Esophagus muscularis mucosa (tissue), 4 donors: ENCODE measurements at regions not wholly inside any gene's neighbourhood (a gene's known extent, or its start where the extent isn't known, plus 50 kb on each side); places are given as distances from the start of the nearest gene placed in this dataset.

Source experiments
- DNase-seq: peaks from one replicate; pipeline ENCODE4 v3.0.0-alpha.2; 2017; ENCODE audit errors: extremely low spot score
- H3K27ac ChIP-seq, 4 donors: fragments of 200-600 bp; sonication (generic); replicated peaks in 1 of 4; 1 replicate in 3 of 4; 2 replicates in 1 of 4; pipeline ENCODE4 v1.5.1; 2016 to 2019; ENCODE audit warnings: mild to moderate bottlenecking in 1 of 4
- H3K27me3 ChIP-seq, 4 donors: fragments of 200-600 bp; sonication (generic); one replicate each; pipeline versions ENCODE4 v1.5.1 to v1.6.0; 2016 to 2019
- H3K36me3 ChIP-seq, 4 donors: fragments of 200-600 bp; sonication (generic); one replicate each; pipeline ENCODE4 v1.5.1; 2016 to 2019
- H3K4me1 ChIP-seq, 4 donors: fragments of 200-600 bp; sonication (generic); one replicate each; pipeline ENCODE4 v1.5.1; 2016 to 2019
- H3K4me3 ChIP-seq, 4 donors: fragments of 200-600 bp; sonication (generic); 1 replicate in 2 of 4; 2 replicates in 2 of 4; pipeline ENCODE4 v1.5.1; 2016 to 2019; ENCODE audit warnings: mild to moderate bottlenecking in 4 of 4, moderate library complexity in 1 of 4
- H3K9me3 ChIP-seq, 4 donors: fragments of 200-600 bp; sonication (generic); 1 replicate in 3 of 4; 2 replicates in 1 of 4; pipeline ENCODE4 v1.5.1; 2016 to 2019
- EP300 ChIP-seq: sonication (generic); formaldehyde crosslinking; IDR thresholded peaks from one replicate; pipeline ENCODE4 v1.6.1; 2017; ENCODE audit warnings: antibody characterized with exemption
- POLR2A ChIP-seq: fragments of 450-650 bp; IDR thresholded peaks from one replicate; pipeline ENCODE4 v1.6.1; 2017; ENCODE audit warnings: antibody characterized with exemption, moderate library complexity, mild to moderate bottlenecking, low read depth
- POLR2AphosphoS5 ChIP-seq, 2 donors: sonication (generic); formaldehyde crosslinking; IDR thresholded peaks; one replicate each; pipeline ENCODE4 v1.6.1; 2017; ENCODE audit warnings: antibody characterized with exemption in 2 of 2
- WGBS: methylation state at CpG from one replicate; pipeline ENCODE4 v1.1.5; 2018; 5-methylcytosine and 5-hydroxymethylcytosine counted together
- intact Hi-C: fragments of 100-400 bp; cut with DNase I; formaldehyde crosslinking; loops from one replicate; pipeline ENCODE4 v1.15.1; 2023
- TF ChIP-seq, protein P1 (sequence below), 3 experiments: fragments of 200-600 bp in 2 of 3; fragments of 450-650 bp in 1 of 3; sonication (generic) in 2 of 3; IDR thresholded peaks; one replicate each; pipeline ENCODE4 v1.5.1; 2017 to 2019; ENCODE audit warnings: antibody characterized with exemption in 3 of 3, mild to moderate bottlenecking in 2 of 3, moderate library complexity in 1 of 3

- intact Hi-C loops, result no loop called here
- TF ChIP-seq EP300 (no peak), POLR2AphosphoS5 (IDR thresholded peaks at IDR 0.05) (no peak), POLR2A (no peak)
- TF ChIP-seq, protein P1, sequence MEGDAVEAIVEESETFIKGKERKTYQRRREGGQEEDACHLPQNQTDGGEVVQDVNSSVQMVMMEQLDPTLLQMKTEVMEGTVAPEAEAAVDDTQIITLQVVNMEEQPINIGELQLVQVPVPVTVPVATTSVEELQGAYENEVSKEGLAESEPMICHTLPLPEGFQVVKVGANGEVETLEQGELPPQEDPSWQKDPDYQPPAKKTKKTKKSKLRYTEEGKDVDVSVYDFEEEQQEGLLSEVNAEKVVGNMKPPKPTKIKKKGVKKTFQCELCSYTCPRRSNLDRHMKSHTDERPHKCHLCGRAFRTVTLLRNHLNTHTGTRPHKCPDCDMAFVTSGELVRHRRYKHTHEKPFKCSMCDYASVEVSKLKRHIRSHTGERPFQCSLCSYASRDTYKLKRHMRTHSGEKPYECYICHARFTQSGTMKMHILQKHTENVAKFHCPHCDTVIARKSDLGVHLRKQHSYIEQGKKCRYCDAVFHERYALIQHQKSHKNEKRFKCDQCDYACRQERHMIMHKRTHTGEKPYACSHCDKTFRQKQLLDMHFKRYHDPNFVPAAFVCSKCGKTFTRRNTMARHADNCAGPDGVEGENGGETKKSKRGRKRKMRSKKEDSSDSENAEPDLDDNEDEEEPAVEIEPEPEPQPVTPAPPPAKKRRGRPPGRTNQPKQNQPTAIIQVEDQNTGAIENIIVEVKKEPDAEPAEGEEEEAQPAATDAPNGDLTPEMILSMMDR (IDR thresholded peaks at IDR 0.05), result no peak
- Histone ChIP-seq H3K27ac (no peak overlapping the region), H3K9me3 (no peaks in the 10 kb centered on the region), H3K4me1 (no peaks in the 10 kb centered on the region), H3K4me3 (no peak overlapping the region), H3K36me3 (no peaks in the 10 kb centered on the region), H3K27me3 (no peaks in the 10 kb centered on the region)
- no peak for DNase-seq
- WGBS, result 86% methylated on average over 7 of the region's 7 CpGs
These were observed 578.4 kb upstream of the WWC1 start for GRCh38 chr5:167712986-167713585.

GRCh38 chr5:167713896-167714295, 577.5 kb upstream of the WWC1 start:
- no peak for TF ChIP-seq POLR2A
- no peak for TF ChIP-seq EP300
- TF ChIP-seq, protein P1 (IDR thresholded peaks at IDR 0.05), result no peak
- no peak for TF ChIP-seq POLR2AphosphoS5 (IDR thresholded peaks at IDR 0.05)
- H3K27me3 ChIP-seq, result no peaks in the 10 kb centered on the region
- H3K36me3 ChIP-seq, result no peaks in the 10 kb centered on the region
- H3K27ac ChIP-seq, result no peak overlapping the region
- no peaks in the 10 kb centered on the region for H3K9me3 ChIP-seq
- 92% methylated on average over 1 of the region's 1 CpG for WGBS
- DNase-seq, result no peak
- no peaks in the 10 kb centered on the region for H3K4me1 ChIP-seq
- no peak overlapping the region for H3K4me3 ChIP-seq
- intact Hi-C loops, result no loop called here

DNA sequence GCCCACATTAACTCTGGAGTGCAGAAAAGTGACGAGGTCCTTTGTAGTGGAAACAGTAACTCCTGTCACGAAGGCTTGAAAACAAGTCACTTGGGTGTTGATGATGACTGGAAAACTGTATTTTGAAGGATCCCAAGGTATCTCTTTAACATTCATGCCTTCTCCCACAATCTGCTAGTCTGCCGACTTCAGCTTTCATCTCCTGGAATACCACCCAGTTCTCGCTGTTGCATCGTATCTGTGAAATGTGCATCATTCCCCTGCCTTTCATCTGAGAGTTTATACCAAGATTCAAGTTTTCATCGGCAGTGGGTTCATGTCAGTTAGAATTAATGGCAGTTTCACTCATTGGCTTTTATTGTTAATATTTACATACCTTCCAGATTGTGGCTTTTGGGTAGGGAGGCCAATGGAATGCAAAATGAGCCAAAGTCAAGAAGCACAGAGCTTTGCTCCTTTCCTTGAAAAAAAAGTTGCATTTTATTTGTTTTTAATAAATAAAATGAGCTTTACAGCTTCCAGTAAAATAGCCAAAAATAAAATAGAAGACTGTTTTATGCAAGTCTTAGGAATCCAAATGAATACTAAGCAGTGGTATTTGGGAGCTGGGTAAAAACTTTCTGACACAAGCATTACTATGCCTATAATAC, 575.2 kb upstream of the WWC1 start:
- no peaks in the 10 kb centered on the region for H3K36me3 ChIP-seq
- no peak overlapping the region for H3K4me3 ChIP-seq
- 88% methylated on average over 6 of the region's 6 CpGs for WGBS
- intact Hi-C loops, result no loop called here
- H3K27ac ChIP-seq, result no peak overlapping the region
- DNase-seq, result no peak
- no peaks in the 10 kb centered on the region for H3K4me1 ChIP-seq
- no peaks in the 10 kb centered on the region for H3K9me3 ChIP-seq
- H3K27me3 ChIP-seq, result no peaks in the 10 kb centered on the region
- TF ChIP-seq POLR2AphosphoS5 (IDR thresholded peaks at IDR 0.05) (no peak), EP300 (no peak), POLR2A (no peak)
- TF ChIP-seq, protein P1 (IDR thresholded peaks at IDR 0.05), result no peak

DNA sequence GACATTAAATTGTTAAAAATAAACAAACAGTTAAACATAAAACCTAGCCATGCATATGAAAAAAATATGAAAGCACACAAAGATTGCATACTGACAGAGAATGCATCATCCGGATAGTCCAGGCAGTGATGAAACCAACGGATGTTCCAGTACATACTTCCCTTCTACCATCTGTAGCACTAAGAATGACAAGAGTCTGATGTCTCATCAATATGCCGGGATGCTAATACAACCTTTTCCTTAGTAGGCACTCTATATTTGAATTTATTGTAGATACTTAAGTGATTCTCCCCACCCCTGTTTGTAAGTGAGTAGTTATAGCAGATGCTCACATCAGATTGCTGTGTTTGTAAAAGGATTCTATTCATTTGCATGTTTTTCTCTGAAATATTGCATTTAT, 571.2 kb upstream of the WWC1 start:
- WGBS, result 76% methylated on average over 3 of the region's 3 CpGs
- no peak for DNase-seq
- no peaks in the 10 kb centered on the region for H3K9me3 ChIP-seq
- TF ChIP-seq, protein P1 (IDR thresholded peaks at IDR 0.05), result no peak
- TF ChIP-seq POLR2AphosphoS5 (IDR thresholded peaks at IDR 0.05) (no peak), EP300 (no peak), POLR2A (no peak)
- no peak overlapping the region for H3K27ac ChIP-seq
- intact Hi-C loops, result no loop called here
- H3K4me1 ChIP-seq, result no peaks in the 10 kb centered on the region
- no peaks in the 10 kb centered on the region for H3K36me3 ChIP-seq
- H3K4me3 ChIP-seq, result no peak overlapping the region
- no peaks in the 10 kb centered on the region for H3K27me3 ChIP-seq
